ENCODE measurements at regions not wholly inside any gene's neighbourhood (a gene's known extent, or its start where the extent isn't known, plus 50 kb on each side); places are given as distances from the start of the nearest gene placed in this dataset.

GRCh38 chr14:53885136-53885640 lies 71.4 kb downstream of the BMP4 start:
- no peaks in the 10 kb centered on the region for H3K9me3 ChIP-seq
- no peak overlapping the region for H3K4me3 ChIP-seq
- peaks cover 0 to 8% (median 0%) of the 10 kb centered on the region in 4 donors for H3K4me1 ChIP-seq
- no peak for TF ChIP-seq CTCF (IDR thresholded peaks at IDR 0.05)
- TF ChIP-seq POLR2A (IDR thresholded peaks at IDR 0.05), result no peak
- H3K27ac ChIP-seq, result no peak overlapping the region
- H3K36me3 ChIP-seq, result no peaks in the 10 kb centered on the region
- no peak for DNase-seq
- no peaks in the 10 kb centered on the region for H3K27me3 ChIP-seq

- no peak overlapping the region for H3K27ac ChIP-seq
- no peaks in the 10 kb centered on the region for H3K36me3 ChIP-seq
- no peak for DNase-seq
- TF ChIP-seq CTCF (IDR thresholded peaks at IDR 0.05) (no peak), POLR2A (IDR thresholded peaks at IDR 0.05) (no peak)
- H3K9me3 ChIP-seq, result no peaks in the 10 kb centered on the region
- peaks cover 0 to 8% (median 0%) of the 10 kb centered on the region in 4 donors for H3K4me1 ChIP-seq
- no peak overlapping the region for H3K4me3 ChIP-seq
- H3K27me3 ChIP-seq, result no peaks in the 10 kb centered on the region
These were observed 72.0 kb downstream of the BMP4 start for GRCh38 chr14:53884601-53885000.

GRCh38 chr14:53883739-53884138 lies 72.9 kb downstream of the BMP4 start:
- TF ChIP-seq CTCF (IDR thresholded peaks at IDR 0.05), result no peak
- no peak for TF ChIP-seq POLR2A (IDR thresholded peaks at IDR 0.05)
- H3K4me1 ChIP-seq, result peaks cover 0 to 8% (median 0%) of the 10 kb centered on the region in 4 donors
- DNase-seq, result no peak
- no peaks in the 10 kb centered on the region for H3K27me3 ChIP-seq
- H3K9me3 ChIP-seq, result no peaks in the 10 kb centered on the region
- no peak overlapping the region for H3K4me3 ChIP-seq
- no peaks in the 10 kb centered on the region for H3K36me3 ChIP-seq
- H3K27ac ChIP-seq, result no peak overlapping the region

DNA sequence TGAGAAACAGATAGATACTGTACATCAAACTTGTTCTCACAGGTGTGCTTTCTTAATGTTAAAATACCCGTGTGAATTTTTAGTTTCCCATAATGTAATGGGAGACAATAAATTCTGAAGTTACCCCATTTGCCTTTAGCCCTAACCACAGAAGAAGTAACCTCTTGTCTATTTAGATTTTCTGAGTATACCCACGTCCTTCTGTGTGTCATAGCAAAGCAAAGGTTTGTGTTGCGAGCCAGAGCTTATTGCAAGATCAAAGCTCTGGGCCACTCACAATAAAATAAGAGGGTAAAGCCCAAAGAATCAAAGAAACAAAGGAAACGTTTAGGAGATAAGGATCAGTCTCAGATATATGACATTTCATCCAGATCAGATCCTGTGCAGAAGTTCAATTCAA lies 73.9 kb downstream of the BMP4 start:
- no peaks in the 10 kb centered on the region for H3K9me3 ChIP-seq
- H3K4me3 ChIP-seq, result no peak overlapping the region
- H3K4me1 ChIP-seq, result peaks cover 0 to 8% (median 0%) of the 10 kb centered on the region in 4 donors
- no peak for DNase-seq
- no peak for TF ChIP-seq POLR2A (IDR thresholded peaks at IDR 0.05)
- no peak for TF ChIP-seq CTCF (IDR thresholded peaks at IDR 0.05)
- no peaks in the 10 kb centered on the region for H3K27me3 ChIP-seq
- no peak overlapping the region for H3K27ac ChIP-seq
- no peaks in the 10 kb centered on the region for H3K36me3 ChIP-seq

DNA sequence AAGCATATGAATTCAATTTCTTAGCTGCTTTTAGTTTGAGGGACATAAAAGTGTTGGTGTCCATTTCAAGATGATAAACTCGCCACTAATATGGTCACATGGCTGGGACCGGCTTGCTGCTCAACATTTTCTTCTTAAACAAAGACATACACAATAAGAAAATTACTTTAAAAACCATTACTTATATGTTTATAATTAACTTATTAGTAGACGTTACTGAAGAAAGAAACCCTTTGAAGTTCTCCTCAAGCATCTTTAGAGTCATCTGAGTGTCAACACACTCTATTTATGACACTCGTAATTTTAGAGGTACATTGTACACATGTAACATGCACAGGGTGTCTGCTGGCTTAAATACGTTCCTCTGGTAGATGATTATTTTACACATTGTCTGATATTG lies 74.7 kb downstream of the BMP4 start:
- Histone ChIP-seq H3K27me3 (no peaks in the 10 kb centered on the region), H3K27ac (no peak overlapping the region), H3K9me3 (no peaks in the 10 kb centered on the region), H3K36me3 (no peaks in the 10 kb centered on the region), H3K4me1 (peaks cover 0 to 8% (median 0%) of the 10 kb centered on the region in 4 donors), H3K4me3 (no peak overlapping the region)
- TF ChIP-seq POLR2A (IDR thresholded peaks at IDR 0.05), result no peak
- TF ChIP-seq CTCF (IDR thresholded peaks at IDR 0.05), result no peak
- DNase-seq, result no peak
